ENCODE measurements at regions not wholly inside any gene's neighbourhood (a gene's known extent, or its start where the extent isn't known, plus 50 kb on each side); places are given as distances from the start of the nearest gene placed in this dataset.

DNA sequence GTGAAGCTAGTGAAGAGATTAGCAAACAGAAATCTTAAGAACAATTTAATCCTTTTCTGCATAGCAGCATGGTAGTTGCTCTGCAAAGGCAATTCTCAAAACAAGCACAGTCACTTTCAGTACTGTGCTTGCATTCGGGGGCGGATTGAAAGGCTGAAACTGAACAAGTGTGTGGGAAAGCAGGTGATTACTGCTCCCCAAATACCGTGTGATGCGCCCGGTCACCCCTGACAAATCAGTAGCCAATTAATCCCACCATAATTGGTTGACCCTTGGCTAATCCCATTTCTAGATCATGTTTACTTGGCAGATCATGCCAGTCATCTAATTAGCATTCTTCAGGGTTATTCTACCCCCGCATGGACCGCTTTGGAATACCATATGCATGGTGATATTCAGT is 76.5 kb upstream of the ADRB1 start:
- H3K4me1 Mint-ChIP-seq (ENCODE audit: low read depth) = peaks cover 6% of the 10 kb centered on the region
- H3K27ac Mint-ChIP-seq = no peak overlapping the region
- H3K9me3 Mint-ChIP-seq = peaks cover 16% of the 10 kb centered on the region
- H3K27me3 Mint-ChIP-seq = peaks cover 12% of the 10 kb centered on the region
- H3K4me3 Mint-ChIP-seq = no peak overlapping the region
- H3K36me3 Mint-ChIP-seq (ENCODE audit: low read depth) = peaks cover 8% of the 10 kb centered on the region

DNA sequence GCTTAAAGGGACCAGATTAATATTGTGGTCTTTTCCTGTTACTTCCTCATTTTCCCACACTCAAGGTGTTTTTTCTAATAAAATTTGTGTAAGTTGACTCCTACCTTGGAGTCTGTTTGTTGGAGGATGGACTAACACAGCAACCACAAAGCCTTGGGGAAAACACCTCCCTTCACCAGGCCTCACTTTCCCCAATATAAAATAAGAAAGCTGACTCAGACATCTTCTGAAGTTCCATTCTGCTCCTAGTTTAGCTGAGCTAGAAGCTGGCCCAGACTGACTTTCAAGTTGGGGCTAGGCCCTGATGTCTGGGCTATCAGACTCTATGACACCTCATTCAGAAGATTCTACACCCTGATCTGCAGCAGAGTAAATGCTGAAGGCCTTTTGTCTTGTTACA is 73.0 kb upstream of the ADRB1 start:
- Mint-ChIP-seq H3K9me3 (peaks cover 7% of the 10 kb centered on the region), H3K4me1 (ENCODE audit: low read depth) (peaks cover 3% of the 10 kb centered on the region), H3K27ac (no peak overlapping the region), H3K27me3 (peaks cover 20% of the 10 kb centered on the region), H3K4me3 (no peak overlapping the region), H3K36me3 (ENCODE audit: low read depth) (peaks cover 5% of the 10 kb centered on the region)

DNA sequence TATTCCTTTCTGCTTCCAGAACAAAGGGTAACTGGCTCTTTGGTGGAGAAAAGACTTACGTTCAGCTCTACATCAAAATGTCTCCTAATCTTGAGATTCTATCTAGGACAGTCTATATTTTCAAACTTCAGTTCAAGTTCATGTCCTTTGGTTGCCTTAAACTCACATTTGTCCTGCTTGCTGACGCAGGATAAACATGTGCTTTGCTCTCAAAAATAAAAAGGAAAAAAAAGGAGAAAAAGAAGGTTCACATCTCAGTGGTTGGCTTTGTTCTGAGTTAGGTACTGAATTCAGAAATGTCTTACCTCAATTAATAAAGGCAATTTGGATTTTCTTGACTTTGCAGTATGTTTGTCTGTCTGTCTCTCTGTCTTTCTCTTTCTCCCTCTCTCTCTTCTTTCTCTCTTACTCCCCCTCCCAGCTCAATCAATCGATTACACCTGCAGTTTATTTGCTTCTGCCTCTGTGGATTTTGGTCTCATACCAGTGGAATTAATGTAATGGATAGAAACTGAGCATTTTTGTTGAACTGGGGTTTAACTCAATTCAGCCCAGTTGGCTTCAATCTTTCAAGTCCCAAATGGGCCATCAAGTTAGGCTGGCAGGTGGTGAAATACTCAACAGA is 72.2 kb upstream of the ADRB1 start:
- H3K27ac Mint-ChIP-seq = no peak overlapping the region
- peaks cover 7% of the 10 kb centered on the region for H3K9me3 Mint-ChIP-seq
- peaks cover 3% of the 10 kb centered on the region for H3K4me1 Mint-ChIP-seq (ENCODE audit: low read depth)
- H3K4me3 Mint-ChIP-seq = no peak overlapping the region
- H3K36me3 Mint-ChIP-seq (ENCODE audit: low read depth) = peaks cover 5% of the 10 kb centered on the region
- peaks cover 28% of the 10 kb centered on the region for H3K27me3 Mint-ChIP-seq

DNA sequence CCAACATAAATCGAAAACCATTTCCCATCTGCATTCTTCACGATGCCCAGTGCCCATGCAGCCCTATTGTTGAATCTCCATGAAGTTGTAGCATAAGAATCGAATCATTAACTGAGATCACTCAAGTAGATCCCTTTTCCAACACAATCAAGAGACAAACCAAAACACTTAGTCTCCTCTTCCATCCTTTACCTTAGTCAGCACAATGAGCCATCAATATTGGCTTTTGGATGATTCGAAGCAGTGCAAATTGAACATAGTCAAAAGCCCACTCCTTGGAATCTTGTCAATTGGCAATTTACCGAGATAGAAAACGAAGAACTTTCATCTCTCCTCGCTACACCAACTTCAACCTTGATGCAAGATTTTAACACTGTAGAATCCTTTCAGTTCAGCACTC is 66.5 kb upstream of the ADRB1 start:
- H3K36me3 Mint-ChIP-seq (ENCODE audit: low read depth) = no peaks in the 10 kb centered on the region
- H3K4me1 Mint-ChIP-seq (ENCODE audit: low read depth) = no peaks in the 10 kb centered on the region
- H3K27ac Mint-ChIP-seq = no peak overlapping the region
- no peaks in the 10 kb centered on the region for H3K9me3 Mint-ChIP-seq
- H3K27me3 Mint-ChIP-seq = peaks cover 37% of the 10 kb centered on the region
- H3K4me3 Mint-ChIP-seq = no peak overlapping the region

DNA sequence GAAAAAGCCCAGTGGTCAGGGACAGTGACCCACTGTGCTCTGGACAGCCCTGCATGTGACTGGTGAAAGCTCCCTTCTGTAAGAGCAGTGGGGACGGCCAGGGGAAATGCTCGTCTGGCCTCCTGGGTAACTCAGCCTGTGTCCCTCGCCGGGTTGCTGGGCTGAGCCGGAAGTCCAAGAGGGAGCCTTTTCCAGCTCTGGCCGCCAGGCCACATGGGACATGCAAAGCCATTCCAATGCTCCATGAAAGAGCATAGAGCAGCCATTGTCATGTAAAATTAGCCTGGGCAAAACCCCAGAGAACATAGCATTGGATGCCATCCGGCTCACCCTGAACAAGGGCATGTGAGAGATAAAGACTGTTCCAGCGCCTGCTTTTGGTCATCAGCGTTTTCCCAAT is 64.9 kb upstream of the ADRB1 start:
- H3K36me3 Mint-ChIP-seq (ENCODE audit: low read depth) = no peaks in the 10 kb centered on the region
- H3K27ac Mint-ChIP-seq = no peak overlapping the region
- no peak overlapping the region for H3K4me3 Mint-ChIP-seq
- H3K4me1 Mint-ChIP-seq (ENCODE audit: low read depth) = peaks cover 4% of the 10 kb centered on the region
- H3K27me3 Mint-ChIP-seq = peaks cover 37% of the 10 kb centered on the region
- no peaks in the 10 kb centered on the region for H3K9me3 Mint-ChIP-seq

DNA sequence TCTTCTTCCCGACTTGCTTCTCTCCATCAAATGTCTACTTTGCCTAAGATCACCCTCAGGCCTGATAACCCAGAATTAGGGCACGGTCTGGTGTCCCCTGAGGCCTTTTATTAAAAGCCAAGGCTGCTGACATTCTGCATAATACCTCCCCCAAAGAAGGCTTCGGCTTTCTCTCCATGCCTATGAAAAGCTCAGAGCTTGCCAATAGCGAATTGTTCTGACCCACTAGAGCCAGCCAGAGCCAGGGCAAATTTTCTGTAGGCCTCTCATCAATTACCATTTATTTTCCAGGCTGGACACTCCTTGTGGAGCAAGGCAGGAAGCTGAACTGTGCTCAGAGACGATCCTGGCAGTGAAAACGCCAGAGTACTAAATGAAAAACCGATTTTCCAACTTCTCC is 64.3 kb upstream of the ADRB1 start:
- H3K4me3 Mint-ChIP-seq = no peak overlapping the region
- peaks cover 32% of the 10 kb centered on the region for H3K27me3 Mint-ChIP-seq
- H3K27ac Mint-ChIP-seq = no peak overlapping the region
- no peaks in the 10 kb centered on the region for H3K36me3 Mint-ChIP-seq (ENCODE audit: low read depth)
- H3K9me3 Mint-ChIP-seq = no peaks in the 10 kb centered on the region
- peaks cover 4% of the 10 kb centered on the region for H3K4me1 Mint-ChIP-seq (ENCODE audit: low read depth)

DNA sequence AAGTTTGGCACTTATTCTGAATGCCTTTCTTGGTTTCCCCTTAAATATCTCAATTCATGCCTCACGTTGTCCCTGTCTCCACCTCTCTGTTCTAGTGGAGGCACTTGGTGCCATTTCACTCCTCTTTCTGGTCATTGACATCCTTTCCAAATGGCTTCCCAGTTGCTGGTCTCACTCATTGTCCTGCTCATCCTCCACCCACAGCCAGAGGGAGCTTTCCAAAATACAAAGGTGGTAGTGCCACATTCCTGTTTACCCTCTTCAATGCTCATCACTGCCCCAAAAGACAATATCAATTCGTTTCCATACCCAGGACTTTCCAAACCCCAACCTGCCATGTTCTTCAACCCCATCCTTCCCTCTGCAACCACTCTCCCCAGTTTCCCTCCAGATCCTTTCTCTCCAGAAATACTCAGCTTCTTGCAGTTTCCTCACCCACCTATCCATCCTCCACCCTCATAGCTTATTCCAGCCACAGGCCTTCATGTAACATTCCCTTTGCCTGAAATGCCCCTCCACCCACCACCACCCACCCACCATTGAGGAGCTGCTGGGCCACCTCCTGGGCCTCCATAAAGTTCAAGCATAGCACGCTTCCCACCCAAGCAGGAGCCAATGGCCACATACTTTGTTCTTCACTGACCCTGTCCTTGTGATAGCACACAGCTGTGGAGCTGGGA is 63.1 kb upstream of the ADRB1 start:
- no peak overlapping the region for H3K27ac Mint-ChIP-seq
- no peaks in the 10 kb centered on the region for H3K9me3 Mint-ChIP-seq
- H3K36me3 Mint-ChIP-seq (ENCODE audit: low read depth) = no peaks in the 10 kb centered on the region
- H3K4me3 Mint-ChIP-seq = no peak overlapping the region
- H3K4me1 Mint-ChIP-seq (ENCODE audit: low read depth) = peaks cover 4% of the 10 kb centered on the region
- H3K27me3 Mint-ChIP-seq = peaks cover 32% of the 10 kb centered on the region

DNA sequence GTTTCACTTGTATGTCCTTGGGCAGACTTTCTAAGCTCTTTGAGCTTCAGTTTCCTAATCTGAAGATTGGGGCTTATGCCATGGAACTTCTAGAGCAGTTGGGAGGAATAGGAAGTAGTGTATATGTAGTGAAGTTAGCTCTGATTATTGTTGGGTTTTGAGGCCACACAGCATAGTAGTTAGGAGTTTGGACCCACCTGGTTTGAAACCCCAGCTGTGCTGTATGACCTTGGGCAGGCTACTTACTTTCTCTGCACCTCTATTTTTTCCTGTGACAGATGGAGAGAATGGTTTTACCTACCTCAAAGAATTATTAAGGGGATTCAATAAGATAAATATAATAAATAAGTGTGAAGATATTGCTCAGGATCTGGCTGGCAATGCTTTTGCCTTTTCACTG is 61.4 kb upstream of the ADRB1 start:
- Mint-ChIP-seq H3K27me3 (peaks cover 26% of the 10 kb centered on the region), H3K36me3 (ENCODE audit: low read depth) (no peaks in the 10 kb centered on the region)

DNA sequence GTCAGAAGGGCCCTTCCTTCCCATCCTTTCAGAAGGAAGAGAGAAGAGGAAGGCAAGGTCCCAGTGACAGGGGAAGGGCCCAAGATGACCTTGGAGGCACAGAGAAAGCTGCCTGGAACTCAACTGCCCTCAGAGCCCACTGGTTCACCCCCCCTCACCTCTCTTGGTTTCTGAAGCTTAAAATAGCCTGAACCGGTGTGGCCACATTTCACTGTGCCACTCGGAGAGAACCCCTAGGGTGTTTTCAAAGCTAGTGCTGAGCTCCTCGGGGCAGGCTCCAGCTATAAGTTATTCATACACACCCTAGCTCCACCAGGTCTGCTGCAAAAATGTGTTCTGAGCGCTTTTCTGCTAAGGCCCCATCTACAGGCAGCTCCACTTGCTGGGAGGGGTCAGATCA is 60.9 kb upstream of the ADRB1 start:
- H3K9me3 Mint-ChIP-seq = peaks cover 15% of the 10 kb centered on the region
- H3K27ac Mint-ChIP-seq = no peak overlapping the region
- no peaks in the 10 kb centered on the region for H3K36me3 Mint-ChIP-seq (ENCODE audit: low read depth)
- H3K4me3 Mint-ChIP-seq = no peak overlapping the region
- peaks cover 4% of the 10 kb centered on the region for H3K4me1 Mint-ChIP-seq (ENCODE audit: low read depth)
- peaks cover 29% of the 10 kb centered on the region for H3K27me3 Mint-ChIP-seq

More for the DNA sequence above, 61.4 kb upstream of the ADRB1 start:
- H3K4me1 Mint-ChIP-seq (ENCODE audit: low read depth) = peaks cover 4% of the 10 kb centered on the region
- H3K9me3 Mint-ChIP-seq = peaks cover 10% of the 10 kb centered on the region
- no peak overlapping the region for H3K4me3 Mint-ChIP-seq
- H3K27ac Mint-ChIP-seq = no peak overlapping the region

DNA sequence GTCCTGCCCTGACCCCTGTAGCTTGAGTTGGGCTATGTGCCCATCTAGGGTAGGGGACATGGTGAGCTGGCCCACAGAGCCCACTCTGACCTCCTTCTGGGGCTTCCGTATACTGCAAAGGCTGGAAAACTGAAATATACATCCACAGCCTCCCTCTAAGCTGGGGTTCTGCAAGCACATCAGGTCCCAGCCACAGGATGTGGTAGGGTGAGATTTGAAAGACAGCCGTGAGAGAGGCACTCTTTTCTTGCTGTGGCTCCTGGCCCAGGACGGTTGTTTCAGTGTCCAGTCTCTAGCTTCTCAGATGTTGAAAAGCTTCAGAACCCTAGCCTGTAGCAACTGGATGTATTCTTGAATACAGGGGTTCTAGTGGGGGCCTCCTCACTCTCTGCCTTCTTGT is 60.1 kb upstream of the ADRB1 start:
- no peak overlapping the region for H3K4me3 Mint-ChIP-seq
- peaks cover 20% of the 10 kb centered on the region for H3K9me3 Mint-ChIP-seq
- no peaks in the 10 kb centered on the region for H3K36me3 Mint-ChIP-seq (ENCODE audit: low read depth)
- H3K27ac Mint-ChIP-seq = no peak overlapping the region
- peaks cover 37% of the 10 kb centered on the region for H3K27me3 Mint-ChIP-seq
- peaks cover 4% of the 10 kb centered on the region for H3K4me1 Mint-ChIP-seq (ENCODE audit: low read depth)

DNA sequence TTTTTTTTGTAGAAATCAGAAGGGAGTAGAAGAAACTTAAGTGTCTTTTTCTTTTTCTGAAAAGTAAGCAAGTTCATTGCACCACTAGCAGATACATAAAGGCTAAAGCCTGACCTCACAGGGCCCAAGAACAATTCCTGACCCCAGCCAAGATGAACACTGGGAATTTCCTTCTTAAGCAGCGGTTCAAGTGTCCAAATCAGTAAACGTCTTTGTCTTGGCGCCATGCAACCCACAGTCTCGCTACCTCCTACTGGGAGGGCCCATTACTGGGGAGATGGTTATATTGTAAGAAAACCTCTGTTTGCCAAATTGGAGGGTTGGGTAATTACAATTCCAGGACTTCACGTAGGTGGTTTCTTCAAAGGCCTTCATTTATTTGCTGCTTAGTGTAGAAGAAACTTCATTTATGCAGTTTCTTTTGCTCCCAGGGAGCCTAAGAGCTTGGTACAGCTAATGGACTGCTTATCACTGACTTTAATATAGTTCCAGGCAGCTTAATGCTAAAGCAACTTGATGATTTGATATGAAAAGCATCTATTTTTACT is 58.3 kb upstream of the ADRB1 start:
- no peaks in the 10 kb centered on the region for H3K36me3 Mint-ChIP-seq (ENCODE audit: low read depth)
- H3K27ac Mint-ChIP-seq = no peak overlapping the region
- no peak overlapping the region for H3K4me3 Mint-ChIP-seq
- H3K4me1 Mint-ChIP-seq (ENCODE audit: low read depth) = peaks cover 4% of the 10 kb centered on the region
- H3K27me3 Mint-ChIP-seq = peaks cover 36% of the 10 kb centered on the region
- peaks cover 20% of the 10 kb centered on the region for H3K9me3 Mint-ChIP-seq

DNA sequence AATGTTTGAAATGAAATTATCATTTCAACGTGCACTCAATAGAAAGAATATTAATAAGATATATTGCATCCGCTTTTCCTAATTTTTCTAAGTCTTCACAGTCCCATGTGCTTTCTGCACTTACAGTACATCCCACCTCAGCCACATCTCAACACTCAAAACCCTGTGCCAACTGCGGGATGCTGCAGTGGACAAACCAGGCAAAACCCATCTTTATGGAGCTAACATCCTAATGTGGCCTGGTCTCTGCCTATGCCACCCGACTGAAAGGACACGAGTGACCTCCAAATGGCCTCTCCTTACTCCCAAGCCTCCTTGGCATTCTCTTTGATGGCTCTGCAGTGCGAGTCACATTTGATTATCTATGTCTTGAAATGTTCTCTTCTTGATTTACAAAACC is 57.4 kb upstream of the ADRB1 start:
- Mint-ChIP-seq H3K27me3 (peaks cover 36% of the 10 kb centered on the region), H3K4me3 (no peak overlapping the region)

DNA sequence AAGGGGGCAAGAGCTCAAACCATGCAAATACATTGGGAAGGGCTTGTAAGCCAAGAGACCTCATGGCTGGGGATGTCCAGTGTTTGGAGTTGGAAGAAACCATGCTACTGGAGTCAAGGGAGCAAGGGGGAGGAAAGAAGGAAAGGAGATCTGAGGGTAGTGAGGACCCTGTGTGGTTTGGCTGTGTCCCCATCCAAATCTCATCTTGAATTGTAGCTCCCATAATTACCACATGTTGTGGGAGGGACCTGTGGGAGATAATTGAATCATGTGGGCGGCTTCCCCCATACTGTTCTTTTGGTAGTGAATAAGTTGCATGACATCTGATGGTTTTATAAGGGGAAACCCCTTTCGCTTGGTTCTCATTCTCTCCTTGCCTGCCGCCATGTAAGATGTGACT is 56.5 kb upstream of the ADRB1 start:
- H3K4me1 Mint-ChIP-seq (ENCODE audit: low read depth) = peaks cover 11% of the 10 kb centered on the region
- peaks cover 42% of the 10 kb centered on the region for H3K27me3 Mint-ChIP-seq
- no peak overlapping the region for H3K4me3 Mint-ChIP-seq
- H3K36me3 Mint-ChIP-seq (ENCODE audit: low read depth) = no peaks in the 10 kb centered on the region
- H3K9me3 Mint-ChIP-seq = peaks cover 20% of the 10 kb centered on the region
- H3K27ac Mint-ChIP-seq = no peak overlapping the region

More for the DNA sequence above, 57.4 kb upstream of the ADRB1 start:
- Mint-ChIP-seq H3K9me3 (peaks cover 20% of the 10 kb centered on the region), H3K27ac (no peak overlapping the region), H3K4me1 (ENCODE audit: low read depth) (peaks cover 10% of the 10 kb centered on the region), H3K36me3 (ENCODE audit: low read depth) (no peaks in the 10 kb centered on the region)

DNA sequence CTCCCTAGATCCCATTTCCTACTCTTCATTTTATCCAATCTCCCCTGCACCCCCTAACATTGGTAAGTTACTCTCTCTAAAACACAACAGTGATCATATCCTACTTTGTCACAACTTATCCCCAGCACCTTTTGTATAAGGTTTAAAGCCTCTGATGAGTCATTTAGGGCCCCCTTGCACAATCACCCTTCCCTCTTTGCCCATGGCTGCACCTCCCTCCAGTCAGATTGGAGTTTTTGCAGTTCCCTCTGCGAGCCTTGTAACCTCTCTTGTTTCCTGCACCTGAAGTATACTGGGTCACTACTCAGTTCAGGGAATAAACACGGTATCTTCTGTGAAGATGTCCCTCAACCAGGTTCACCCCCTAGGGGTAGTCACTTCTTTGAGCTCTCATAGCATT is 55.9 kb upstream of the ADRB1 start:
- Mint-ChIP-seq H3K36me3 (ENCODE audit: low read depth) (no peaks in the 10 kb centered on the region), H3K4me3 (no peak overlapping the region), H3K4me1 (ENCODE audit: low read depth) (peaks cover 11% of the 10 kb centered on the region), H3K27ac (no peak overlapping the region), H3K9me3 (peaks cover 20% of the 10 kb centered on the region), H3K27me3 (peaks cover 44% of the 10 kb centered on the region)

DNA sequence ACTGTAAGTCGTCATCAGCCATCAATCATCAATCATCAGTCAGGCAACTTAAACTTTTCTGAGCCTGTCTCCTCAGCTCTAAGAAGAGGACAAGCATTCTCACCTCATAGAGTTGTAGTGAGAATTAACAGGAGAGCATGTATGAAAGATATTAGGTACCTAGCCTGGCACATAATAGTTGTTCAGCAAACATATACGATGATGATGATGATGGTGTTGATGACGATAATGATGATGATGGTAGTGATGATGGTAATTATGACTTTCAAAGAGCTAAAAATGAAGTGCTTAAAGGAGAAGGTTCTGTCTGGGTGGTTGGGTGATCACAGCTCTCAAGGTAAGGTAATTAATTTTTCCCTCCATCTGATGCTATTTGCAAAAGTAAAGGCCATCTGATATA is 55.1 kb upstream of the ADRB1 start:
- H3K9me3 Mint-ChIP-seq = peaks cover 20% of the 10 kb centered on the region
- no peak overlapping the region for H3K4me3 Mint-ChIP-seq
- no peaks in the 10 kb centered on the region for H3K36me3 Mint-ChIP-seq (ENCODE audit: low read depth)
- peaks cover 7% of the 10 kb centered on the region for H3K4me1 Mint-ChIP-seq (ENCODE audit: low read depth)
- H3K27me3 Mint-ChIP-seq = peaks cover 49% of the 10 kb centered on the region
- no peak overlapping the region for H3K27ac Mint-ChIP-seq

Data from stimulated activated naive CD8-positive, alpha-beta T cell treated with anti-CD3 and anti-CD28 coated beads, Interleukin-15, Interleukin-2, amounts not matched to agents 100 ng/mL and 50 ng/mL, for 24 hours (primary cell).